ENCODE measurements at regions not wholly inside any gene's neighbourhood (a gene's known extent, or its start where the extent isn't known, plus 50 kb on each side); places are given as distances from the start of the nearest gene placed in this dataset.

DNA sequence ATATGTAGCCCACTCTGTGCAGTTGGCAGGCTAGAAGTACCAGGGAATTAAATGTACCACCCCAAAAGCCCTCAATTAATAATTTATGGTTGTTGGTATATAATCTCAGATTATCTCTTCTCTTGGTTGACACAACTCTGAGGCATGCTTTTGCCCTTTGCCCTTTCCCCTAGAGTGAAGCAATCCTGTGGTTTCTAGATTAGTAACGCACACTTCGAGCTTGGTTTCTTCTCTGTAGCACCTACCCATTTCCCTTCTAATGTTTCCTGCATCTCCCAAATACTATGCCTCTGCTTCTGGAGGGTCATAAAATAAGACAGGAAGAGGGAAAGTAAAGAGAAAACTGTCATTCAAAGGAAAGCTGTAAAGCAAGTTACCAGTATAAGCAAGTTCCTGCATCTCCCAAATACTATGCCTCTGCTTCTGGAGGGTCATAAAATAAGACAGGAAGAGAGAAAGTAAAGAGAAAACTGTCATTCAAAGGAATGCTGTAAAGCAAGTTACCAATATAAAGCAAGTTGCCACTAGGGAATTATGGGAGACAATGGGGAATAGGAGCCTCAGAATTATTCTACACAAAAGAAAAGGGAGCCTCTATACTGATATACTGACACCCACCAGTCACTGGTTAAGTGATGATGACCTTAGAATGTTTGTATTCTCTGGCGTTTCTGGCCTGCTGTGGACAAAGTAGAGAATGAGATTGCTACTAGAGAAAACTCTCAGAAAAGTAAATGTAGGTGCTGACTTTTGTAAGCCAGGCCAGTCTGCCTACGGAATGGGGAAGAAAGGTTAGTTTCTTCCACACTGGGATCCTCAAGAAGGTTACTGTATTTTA lies 862.6 kb upstream of the MAN1A1 start:
- in situ Hi-C loops (cut with MboI; ENCODE audit: low pct_unique_long_range_greater_than_20kb, low sequenced_read_pairs, unreplicated experiment): no loop called here
- TF ChIP-seq, protein P1, sequence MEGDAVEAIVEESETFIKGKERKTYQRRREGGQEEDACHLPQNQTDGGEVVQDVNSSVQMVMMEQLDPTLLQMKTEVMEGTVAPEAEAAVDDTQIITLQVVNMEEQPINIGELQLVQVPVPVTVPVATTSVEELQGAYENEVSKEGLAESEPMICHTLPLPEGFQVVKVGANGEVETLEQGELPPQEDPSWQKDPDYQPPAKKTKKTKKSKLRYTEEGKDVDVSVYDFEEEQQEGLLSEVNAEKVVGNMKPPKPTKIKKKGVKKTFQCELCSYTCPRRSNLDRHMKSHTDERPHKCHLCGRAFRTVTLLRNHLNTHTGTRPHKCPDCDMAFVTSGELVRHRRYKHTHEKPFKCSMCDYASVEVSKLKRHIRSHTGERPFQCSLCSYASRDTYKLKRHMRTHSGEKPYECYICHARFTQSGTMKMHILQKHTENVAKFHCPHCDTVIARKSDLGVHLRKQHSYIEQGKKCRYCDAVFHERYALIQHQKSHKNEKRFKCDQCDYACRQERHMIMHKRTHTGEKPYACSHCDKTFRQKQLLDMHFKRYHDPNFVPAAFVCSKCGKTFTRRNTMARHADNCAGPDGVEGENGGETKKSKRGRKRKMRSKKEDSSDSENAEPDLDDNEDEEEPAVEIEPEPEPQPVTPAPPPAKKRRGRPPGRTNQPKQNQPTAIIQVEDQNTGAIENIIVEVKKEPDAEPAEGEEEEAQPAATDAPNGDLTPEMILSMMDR (IDR thresholded peaks at IDR 0.05; ENCODE audit: extremely low read depth, insufficient read depth, missing control alignments): no peak
- no peak for DNase-seq (ENCODE audit: low spot score)

- DNase-seq (ENCODE audit: low spot score): no peak
- in situ Hi-C loops (cut with MboI; ENCODE audit: low pct_unique_long_range_greater_than_20kb, low sequenced_read_pairs, unreplicated experiment): no loop called here
- TF ChIP-seq, protein P1 (IDR thresholded peaks at IDR 0.05; ENCODE audit: extremely low read depth, insufficient read depth, missing control alignments): no peak
Measured at GRCh38 chr6:120202878-120203277, 853.3 kb upstream of the MAN1A1 start.

DNA sequence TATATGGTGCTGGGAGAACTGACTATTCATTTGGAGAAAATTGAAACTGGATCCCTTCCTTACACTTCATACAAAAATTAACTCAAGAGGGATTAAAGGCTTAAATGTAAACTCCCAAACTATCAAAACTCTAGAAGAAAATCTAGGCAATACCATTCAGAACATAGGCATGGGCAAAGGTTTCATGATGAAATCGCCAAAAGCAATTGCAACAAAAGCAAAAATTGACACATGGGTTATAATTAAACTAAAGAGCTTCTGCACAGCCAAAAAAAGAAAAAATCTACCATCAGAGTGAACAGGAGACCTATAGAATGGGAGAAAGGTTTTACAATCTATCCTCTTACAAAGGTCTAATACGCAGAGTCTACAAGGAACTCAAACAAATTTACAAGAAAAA lies 851.3 kb upstream of the MAN1A1 start:
- TF ChIP-seq, protein P1 (IDR thresholded peaks at IDR 0.05; ENCODE audit: extremely low read depth, insufficient read depth, missing control alignments): no peak
- DNase-seq (ENCODE audit: low spot score): no peak
- in situ Hi-C loops (cut with MboI; ENCODE audit: low pct_unique_long_range_greater_than_20kb, low sequenced_read_pairs, unreplicated experiment): no loop called here

DNA sequence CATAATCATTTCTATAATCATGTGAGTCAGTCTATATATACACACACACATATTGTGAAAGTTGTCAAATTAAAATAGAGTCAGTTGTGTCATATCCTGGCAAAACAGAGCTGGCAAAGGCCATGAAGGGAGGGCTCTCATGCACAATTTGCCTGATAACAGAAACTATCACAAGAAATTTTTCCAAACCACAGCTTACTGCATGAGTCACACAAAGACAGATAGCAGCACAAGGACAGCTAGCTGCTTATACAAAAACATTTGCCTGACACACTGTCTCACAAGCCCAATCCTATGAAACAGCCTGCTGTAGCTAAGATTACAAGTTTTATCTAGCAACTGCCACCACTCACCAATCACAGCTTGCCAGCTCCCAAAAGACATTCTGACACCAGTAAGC lies 848.5 kb upstream of the MAN1A1 start:
- in situ Hi-C loops (cut with MboI; ENCODE audit: low pct_unique_long_range_greater_than_20kb, low sequenced_read_pairs, unreplicated experiment): no loop called here
- TF ChIP-seq, protein P1 (IDR thresholded peaks at IDR 0.05; ENCODE audit: extremely low read depth, insufficient read depth, missing control alignments): no peak
- no peak for DNase-seq (ENCODE audit: low spot score)

DNA sequence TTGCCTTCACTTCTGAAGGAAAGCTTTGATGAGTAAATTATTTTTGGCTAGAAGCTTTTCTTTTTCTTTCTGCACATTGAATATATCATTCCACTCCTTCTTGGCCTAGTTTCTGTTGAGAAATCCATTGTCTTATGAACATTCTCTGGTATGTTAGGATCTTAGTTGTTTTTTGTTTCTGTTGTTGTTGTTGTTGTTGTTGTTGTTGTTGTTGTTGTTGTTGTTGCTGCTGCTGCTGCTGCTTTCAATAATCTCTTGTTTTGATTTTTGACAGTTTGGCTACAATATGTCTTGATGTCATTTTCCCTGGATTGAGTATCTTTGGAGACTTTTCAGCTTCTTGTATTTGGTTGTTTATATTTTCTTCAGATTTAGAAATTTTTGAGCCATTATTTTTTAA lies 836.5 kb upstream of the MAN1A1 start:
- TF ChIP-seq, protein P1 (IDR thresholded peaks at IDR 0.05; ENCODE audit: extremely low read depth, insufficient read depth, missing control alignments): no peak
- no peak for DNase-seq (ENCODE audit: low spot score)

GRCh38 chr6:120173250-120173649 lies 823.7 kb upstream of the MAN1A1 start:
- in situ Hi-C loops (cut with MboI; ENCODE audit: low pct_unique_long_range_greater_than_20kb, low sequenced_read_pairs, unreplicated experiment): no loop called here
- DNase-seq (ENCODE audit: low spot score): no peak
- TF ChIP-seq, protein P1 (IDR thresholded peaks at IDR 0.05; ENCODE audit: extremely low read depth, insufficient read depth, missing control alignments): no peak

More for the DNA sequence above, 836.5 kb upstream of the MAN1A1 start:
- in situ Hi-C loops (cut with MboI; ENCODE audit: low pct_unique_long_range_greater_than_20kb, low sequenced_read_pairs, unreplicated experiment): no loop called here

All from GM13977 (cell line).